ENCODE measurements at regions not wholly inside any gene's neighbourhood (a gene's known extent, or its start where the extent isn't known, plus 50 kb on each side); places are given as distances from the start of the nearest gene placed in this dataset.

GRCh38 chr5:6948562-6948961 is 235.3 kb downstream of the TENT4A start:
- H3K9ac ChIP-seq (ENCODE audit: insufficient read depth, low read length, poor library complexity, severe bottlenecking) = no peak overlapping the region
- no peak overlapping the region for H2AFZ ChIP-seq (ENCODE audit: insufficient read depth, low read depth, low read length, poor library complexity, severe bottlenecking)
- no peak overlapping the region for H3K4me2 ChIP-seq (replicated peaks; ENCODE audit: extremely low read depth, low read length, poor library complexity, severe bottlenecking)
- no peaks in the 10 kb centered on the region for H3K36me3 ChIP-seq (replicated peaks in 1 of 2; ENCODE audit: control insufficient read depth in 1 of 2, insufficient read depth in 2 of 2, low read length in 2 of 2)
- no peak overlapping the region for H3K27ac ChIP-seq (ENCODE audit: low read depth in 1 of 2, low read length in 2 of 2)
- H3K27me3 ChIP-seq (ENCODE audit: control insufficient read depth in 2 of 2, insufficient read depth in 2 of 2, low read length in 2 of 2) = no peaks in the 10 kb centered on the region
- H4K20me1 ChIP-seq (ENCODE audit: insufficient read depth, low read length) = no peaks in the 10 kb centered on the region
- Mint-ChIP-seq H3K9me3 (peaks cover 0 to 7% (median 3%) of the 10 kb centered on the region in 7 donors), H3K36me3 (no peaks in the 10 kb centered on the region), H3K27me3 (ENCODE audit: low read depth in 3 of 3) (peaks cover 0 to 3% (median 3%) of the 10 kb centered on the region in 3 donors), H3K4me3 (no peak overlapping the region), H3K4me1 (no peaks in the 10 kb centered on the region), H3K27ac (no peak overlapping the region)
- H3K4me3 ChIP-seq (replicated peaks in 1 of 3; ENCODE audit: low read depth in 2 of 3, low read length in 3 of 3) = no peak overlapping the region
- WGBS (ENCODE audit: insufficient coverage) = no CpG with 5 or more reads among the region's 2 CpGs
- intact Hi-C loops (cut with micrococcal nuclease) = no loop called here
- H3K9me3 ChIP-seq (replicated peaks in 1 of 2; ENCODE audit: control insufficient read depth in 1 of 2, insufficient read depth in 1 of 2, low read length in 2 of 2) = peaks cover 0 to 7% of the 10 kb centered on the region in 2 donors
- no peaks in the 10 kb centered on the region for H3K79me2 ChIP-seq (ENCODE audit: insufficient read depth, low read length)
- no peaks in the 10 kb centered on the region for H3K4me1 ChIP-seq (ENCODE audit: control insufficient read depth in 1 of 2, insufficient read depth in 2 of 2, low read length in 2 of 2)
- no peak for DNase-seq
- TF ChIP-seq, protein P1, sequence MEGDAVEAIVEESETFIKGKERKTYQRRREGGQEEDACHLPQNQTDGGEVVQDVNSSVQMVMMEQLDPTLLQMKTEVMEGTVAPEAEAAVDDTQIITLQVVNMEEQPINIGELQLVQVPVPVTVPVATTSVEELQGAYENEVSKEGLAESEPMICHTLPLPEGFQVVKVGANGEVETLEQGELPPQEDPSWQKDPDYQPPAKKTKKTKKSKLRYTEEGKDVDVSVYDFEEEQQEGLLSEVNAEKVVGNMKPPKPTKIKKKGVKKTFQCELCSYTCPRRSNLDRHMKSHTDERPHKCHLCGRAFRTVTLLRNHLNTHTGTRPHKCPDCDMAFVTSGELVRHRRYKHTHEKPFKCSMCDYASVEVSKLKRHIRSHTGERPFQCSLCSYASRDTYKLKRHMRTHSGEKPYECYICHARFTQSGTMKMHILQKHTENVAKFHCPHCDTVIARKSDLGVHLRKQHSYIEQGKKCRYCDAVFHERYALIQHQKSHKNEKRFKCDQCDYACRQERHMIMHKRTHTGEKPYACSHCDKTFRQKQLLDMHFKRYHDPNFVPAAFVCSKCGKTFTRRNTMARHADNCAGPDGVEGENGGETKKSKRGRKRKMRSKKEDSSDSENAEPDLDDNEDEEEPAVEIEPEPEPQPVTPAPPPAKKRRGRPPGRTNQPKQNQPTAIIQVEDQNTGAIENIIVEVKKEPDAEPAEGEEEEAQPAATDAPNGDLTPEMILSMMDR (IDR thresholded peaks at IDR 0.05) = no peak

- Histone ChIP-seq H3K27me3 (ENCODE audit: control insufficient read depth in 2 of 2, insufficient read depth in 2 of 2, low read length in 2 of 2) (no peaks in the 10 kb centered on the region), H3K36me3 (replicated peaks in 1 of 2; ENCODE audit: control insufficient read depth in 1 of 2, insufficient read depth in 2 of 2, low read length in 2 of 2) (no peaks in the 10 kb centered on the region), H3K4me3 (replicated peaks in 1 of 3; ENCODE audit: low read depth in 2 of 3, low read length in 3 of 3) (no peak overlapping the region), H4K20me1 (ENCODE audit: insufficient read depth, low read length) (no peaks in the 10 kb centered on the region), H3K9ac (ENCODE audit: insufficient read depth, low read length, poor library complexity, severe bottlenecking) (no peak overlapping the region), H3K9me3 (replicated peaks in 1 of 2; ENCODE audit: control insufficient read depth in 1 of 2, insufficient read depth in 1 of 2, low read length in 2 of 2) (peaks cover 0 to 7% of the 10 kb centered on the region in 2 donors), H3K27ac (ENCODE audit: low read depth in 1 of 2, low read length in 2 of 2) (no peak overlapping the region), H3K79me2 (ENCODE audit: insufficient read depth, low read length) (no peaks in the 10 kb centered on the region), H3K4me2 (replicated peaks; ENCODE audit: extremely low read depth, low read length, poor library complexity, severe bottlenecking) (no peak overlapping the region), H3K4me1 (ENCODE audit: control insufficient read depth in 1 of 2, insufficient read depth in 2 of 2, low read length in 2 of 2) (no peaks in the 10 kb centered on the region), H2AFZ (ENCODE audit: insufficient read depth, low read depth, low read length, poor library complexity, severe bottlenecking) (no peak overlapping the region)
- H3K4me3 Mint-ChIP-seq = no peak overlapping the region
- H3K9me3 Mint-ChIP-seq = peaks cover 0 to 9% (median 4%) of the 10 kb centered on the region in 7 donors
- H3K36me3 Mint-ChIP-seq = no peaks in the 10 kb centered on the region
- peaks cover 0 to 3% (median 3%) of the 10 kb centered on the region in 3 donors for H3K27me3 Mint-ChIP-seq (ENCODE audit: low read depth in 3 of 3)
- intact Hi-C loops (cut with micrococcal nuclease) = no loop called here
- H3K27ac Mint-ChIP-seq = no peak overlapping the region
- TF ChIP-seq, protein P1 (IDR thresholded peaks at IDR 0.05) = no peak
- DNase-seq = no peak
- no peaks in the 10 kb centered on the region for H3K4me1 Mint-ChIP-seq
- 100% methylated on average over 1 of the region's 3 CpGs for WGBS (ENCODE audit: insufficient coverage)
Observed at GRCh38 chr5:6949230-6949629, 236.0 kb downstream of the TENT4A start.
